OCI-LY7 (cell line): ENCODE measurements at regions not wholly inside any gene's neighbourhood (a gene's known extent, or its start where the extent isn't known, plus 50 kb on each side); places are given as distances from the start of the nearest gene placed in this dataset.

Experiments
- BruUV-seq: library from RNA; stranded (reverse); fragments of 400-500 nt; replicated peaks from 2 replicates; lab custom pipeline; 2021; lab: Mats Ljungman, UMichigan
- CTCF ChIA-PET: fragments of 300-600 bp; sonication (Branson Sonifier 250); formaldehyde crosslinking; loops from one replicate; lab custom pipeline; 2022; ENCODE audit warnings: antibody characterized with exemption; ENCODE audit not compliant: unreplicated experiment; lab: Charles Lee
- POLR2A ChIA-PET: fragments of 300-600 bp; sonication (Branson Sonifier 250); formaldehyde crosslinking; loops from one replicate; lab custom pipeline; 2022; ENCODE audit warnings: antibody characterized with exemption; lab: Charles Lee
- DNase-seq: peaks from one replicate; pipeline ENCODE4 v3.0.0-alpha.2; 2015; ENCODE audit warnings: low spot score
- H2AFZ ChIP-seq: fragments of 200-600 bp; sonication (generic), shearing (Covaris generic); 2 replicates; pipeline ENCODE4 v1.6.1; 2014; ENCODE audit warnings: mild to moderate bottlenecking, antibody characterized with exemption, low read length, moderate library complexity
- H3K27ac ChIP-seq: fragments of 200-600 bp; sonication (generic); 2 replicates; pipeline ENCODE4 v1.5.1; 2014; ENCODE audit warnings: mixed run types, low read depth, mild to moderate bottlenecking, moderate library complexity, low read length, inconsistent platforms; ENCODE audit not compliant: poor library complexity, severe bottlenecking
- H3K36me3 ChIP-seq: fragments of 200-600 bp; sonication (generic); 2 replicates; pipeline ENCODE4 v1.6.1; 2014; ENCODE audit warnings: mild to moderate bottlenecking, antibody characterized with exemption, low read length, moderate library complexity, mixed read lengths; ENCODE audit not compliant: insufficient read depth
- H3K4me1 ChIP-seq: fragments of 200-600 bp; sonication (generic); 2 replicates; pipeline ENCODE4 v1.5.1; 2014; ENCODE audit warnings: mild to moderate bottlenecking, low read length; ENCODE audit not compliant: insufficient read depth, poor library complexity, severe bottlenecking
- H3K4me2 ChIP-seq: fragments of 200-600 bp; sonication (generic); 2 replicates; pipeline ENCODE4 v1.6.1; 2014; ENCODE audit warnings: mild to moderate bottlenecking, low read length
- H3K4me3 ChIP-seq: fragments of 200-600 bp; sonication (generic); 2 replicates; pipeline ENCODE4 v1.5.1; 2014; ENCODE audit warnings: mild to moderate bottlenecking, low read depth, low read length; ENCODE audit not compliant: poor library complexity, severe bottlenecking
- H3K79me2 ChIP-seq: fragments of 200-600 bp; sonication (generic); 2 replicates; pipeline ENCODE4 v1.6.1; 2016; ENCODE audit warnings: low read depth, mild to moderate bottlenecking, low read length, moderate library complexity, mixed read lengths; ENCODE audit not compliant: insufficient read depth
- H3K9me2 ChIP-seq: fragments of 200-600 bp; sonication (generic); 2 replicates; pipeline ENCODE4 v1.6.1; 2016; ENCODE audit warnings: mild to moderate bottlenecking, low read length, mixed read lengths; ENCODE audit not compliant: insufficient read depth
- H3K9me3 ChIP-seq: fragments of 200-600 bp; sonication (generic); 2 replicates; pipeline ENCODE4 v1.6.1; 2014; ENCODE audit warnings: mild to moderate bottlenecking, mixed run types, low read length, mixed read lengths
- H4K20me1 ChIP-seq: fragments of 200-600 bp; sonication (generic); 2 replicates; pipeline ENCODE4 v1.6.1; 2014; ENCODE audit warnings: mild to moderate bottlenecking, antibody characterized with exemption, low read length, moderate library complexity, mixed read lengths; ENCODE audit not compliant: insufficient read depth
- CTCF ChIP-seq: fragments of 200-600 bp; sonication (generic); conservative IDR thresholded peaks from 2 replicates; pipeline ENCODE4 v1.5.1; 2014; ENCODE audit warnings: mild to moderate bottlenecking, antibody characterized with exemption, low read length, moderate library complexity, mixed read lengths
- EZH2phosphoT487 ChIP-seq: fragments of 200-600 bp; sonication (generic); IDR thresholded peaks from 2 replicates; pipeline ENCODE4 v1.6.1; 2018; ENCODE audit warnings: low read depth, borderline replicate concordance, mild to moderate bottlenecking, mixed run types, antibody characterized with exemption, low read length, moderate library complexity, mixed read lengths
- intact Hi-C: fragments of 100-400 bp; cut with micrococcal nuclease; formaldehyde crosslinking; loops from one replicate; pipeline ENCODE4 v1.10.0; 2022; ENCODE audit not compliant: unreplicated experiment

GRCh38 chr6:11367638-11368199 lies 135.3 kb upstream of the NEDD9 start:
- 0 out of 2 replicates have a peak, but pooled peaks cover 3% of the 10 kb centered on the region for H3K36me3 ChIP-seq
- H4K20me1 ChIP-seq, result no peaks in the 10 kb centered on the region
- DNase-seq, result no peak
- no peak overlapping the region for H2AFZ ChIP-seq
- H3K9me2 ChIP-seq, result no peaks in the 10 kb centered on the region
- no peak overlapping the region for H3K4me2 ChIP-seq
- H3K4me1 ChIP-seq, result no peaks in the 10 kb centered on the region
- intact Hi-C loops, result no loop called here
- H3K79me2 ChIP-seq, result no peaks in the 10 kb centered on the region
- BruUV-seq, result no TSS peak
- H3K9me3 ChIP-seq, result no peaks in the 10 kb centered on the region
- TF ChIP-seq CTCF, result no peak
- TF ChIP-seq EZH2phosphoT487, result no peak
- POLR2A ChIA-PET, result interaction anchor here (0.6 to 2.0 kb wide), 7 partner anchors 11 to 92 kb away, joined by 3 to 11 read pairs (median 3); no protein-coding TSS in a partner anchor
- no peak overlapping the region for H3K4me3 ChIP-seq
- H3K27ac ChIP-seq, result no peak overlapping the region
- CTCF ChIA-PET, result no interaction called here

- Histone ChIP-seq H3K9me2 (no peaks in the 10 kb centered on the region), H3K36me3 (0 out of 2 replicates have a peak, but pooled peaks cover 3% of the 10 kb centered on the region), H3K9me3 (no peaks in the 10 kb centered on the region), H3K79me2 (no peaks in the 10 kb centered on the region), H3K27ac (no peak overlapping the region), H2AFZ (no peak overlapping the region), H3K4me1 (no peaks in the 10 kb centered on the region), H3K4me3 (no peak overlapping the region), H4K20me1 (no peaks in the 10 kb centered on the region), H3K4me2 (no peak overlapping the region)
- CTCF ChIA-PET, result no interaction called here
- DNase-seq, result no peak
- POLR2A ChIA-PET, result interaction anchor here (0.6 to 2.0 kb wide), 5 partner anchors 11 to 93 kb away, joined by 3 to 11 read pairs (median 3); no protein-coding TSS in a partner anchor
- TF ChIP-seq EZH2phosphoT487 (no peak), CTCF (no peak)
- intact Hi-C loops, result no loop called here
- no TSS peak for BruUV-seq
Observed at GRCh38 chr6:11366934-11367637, 134.6 kb upstream of the NEDD9 start.
